Type B pancreatic cell (in vitro differentiated cells): ENCODE measurements at regions not wholly inside any gene's neighbourhood (a gene's known extent, or its start where the extent isn't known, plus 50 kb on each side); places are given as distances from the start of the nearest gene placed in this dataset.
"Not testable (repeated sequence)": the region's sequence is repeated elsewhere in the genome, so short reads cannot be mapped to it uniquely, and the experiment has no call there.

Source experiments
- DNase-seq: peaks from one replicate; pipeline ENCODE4 v3.0.0; 2021; ENCODE audit warnings: mixed read lengths; ENCODE audit not compliant: unreplicated experiment; ENCODE audit errors: extremely low spot score
- H3K27ac Mint-ChIP-seq: 2 replicates; pipeline ENCODE4 v1.8.0; 2021; ENCODE audit warnings: mild to moderate bottlenecking, mixed read lengths
- H3K27me3 Mint-ChIP-seq: 2 replicates; pipeline ENCODE4 v1.8.0; 2021; ENCODE audit warnings: mixed read lengths
- H3K36me3 Mint-ChIP-seq: 2 replicates; pipeline ENCODE4 v1.8.0; 2021; ENCODE audit warnings: mixed read lengths
- H3K4me1 Mint-ChIP-seq: one replicate; pipeline ENCODE4 v1.8.0; 2021; ENCODE audit warnings: mixed read lengths; ENCODE audit not compliant: unreplicated experiment
- H3K4me3 Mint-ChIP-seq: 2 replicates; pipeline ENCODE4 v1.8.0; 2021; ENCODE audit warnings: mild to moderate bottlenecking, mixed read lengths
- H3K9me3 Mint-ChIP-seq: 2 replicates; pipeline ENCODE4 v1.8.0; 2021; ENCODE audit warnings: mixed read lengths
- TF ChIP-seq, protein P1 (sequence below): fragments of 200-600 bp; sonication (generic); conservative IDR thresholded peaks from 2 replicates; pipeline ENCODE4 v1.5.0; 2021; ENCODE audit warnings: antibody characterized with exemption, mild to moderate bottlenecking

DNA sequence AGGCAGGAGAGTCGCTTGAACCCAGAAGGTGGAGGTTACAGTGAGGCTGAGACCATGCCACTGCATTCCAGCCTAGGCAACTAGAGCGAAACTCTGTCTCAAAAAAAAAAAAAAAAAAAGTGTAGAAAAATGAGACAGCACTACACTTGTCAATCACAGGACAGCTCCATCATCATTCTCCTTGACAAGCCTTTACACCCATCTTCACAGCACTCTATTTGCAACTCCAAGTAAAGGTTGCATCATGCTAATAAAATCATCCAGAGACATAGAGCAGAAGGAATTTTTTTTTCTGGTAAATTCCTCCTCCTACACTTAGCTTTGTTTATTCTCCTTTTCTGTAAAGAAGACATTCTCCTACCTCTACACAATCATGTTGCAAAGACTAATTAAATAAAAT lies 791.0 kb upstream of the HS3ST5 start:
- no peak for DNase-seq
- TF ChIP-seq, protein P1, sequence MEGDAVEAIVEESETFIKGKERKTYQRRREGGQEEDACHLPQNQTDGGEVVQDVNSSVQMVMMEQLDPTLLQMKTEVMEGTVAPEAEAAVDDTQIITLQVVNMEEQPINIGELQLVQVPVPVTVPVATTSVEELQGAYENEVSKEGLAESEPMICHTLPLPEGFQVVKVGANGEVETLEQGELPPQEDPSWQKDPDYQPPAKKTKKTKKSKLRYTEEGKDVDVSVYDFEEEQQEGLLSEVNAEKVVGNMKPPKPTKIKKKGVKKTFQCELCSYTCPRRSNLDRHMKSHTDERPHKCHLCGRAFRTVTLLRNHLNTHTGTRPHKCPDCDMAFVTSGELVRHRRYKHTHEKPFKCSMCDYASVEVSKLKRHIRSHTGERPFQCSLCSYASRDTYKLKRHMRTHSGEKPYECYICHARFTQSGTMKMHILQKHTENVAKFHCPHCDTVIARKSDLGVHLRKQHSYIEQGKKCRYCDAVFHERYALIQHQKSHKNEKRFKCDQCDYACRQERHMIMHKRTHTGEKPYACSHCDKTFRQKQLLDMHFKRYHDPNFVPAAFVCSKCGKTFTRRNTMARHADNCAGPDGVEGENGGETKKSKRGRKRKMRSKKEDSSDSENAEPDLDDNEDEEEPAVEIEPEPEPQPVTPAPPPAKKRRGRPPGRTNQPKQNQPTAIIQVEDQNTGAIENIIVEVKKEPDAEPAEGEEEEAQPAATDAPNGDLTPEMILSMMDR: no peak
- Mint-ChIP-seq H3K4me1 (no peaks in the 10 kb centered on the region), H3K36me3 (no peaks in the 10 kb centered on the region), H3K9me3 (no peaks in the 10 kb centered on the region), H3K27ac (no peak overlapping the region), H3K4me3 (no peak overlapping the region), H3K27me3 (no peaks in the 10 kb centered on the region)

DNA sequence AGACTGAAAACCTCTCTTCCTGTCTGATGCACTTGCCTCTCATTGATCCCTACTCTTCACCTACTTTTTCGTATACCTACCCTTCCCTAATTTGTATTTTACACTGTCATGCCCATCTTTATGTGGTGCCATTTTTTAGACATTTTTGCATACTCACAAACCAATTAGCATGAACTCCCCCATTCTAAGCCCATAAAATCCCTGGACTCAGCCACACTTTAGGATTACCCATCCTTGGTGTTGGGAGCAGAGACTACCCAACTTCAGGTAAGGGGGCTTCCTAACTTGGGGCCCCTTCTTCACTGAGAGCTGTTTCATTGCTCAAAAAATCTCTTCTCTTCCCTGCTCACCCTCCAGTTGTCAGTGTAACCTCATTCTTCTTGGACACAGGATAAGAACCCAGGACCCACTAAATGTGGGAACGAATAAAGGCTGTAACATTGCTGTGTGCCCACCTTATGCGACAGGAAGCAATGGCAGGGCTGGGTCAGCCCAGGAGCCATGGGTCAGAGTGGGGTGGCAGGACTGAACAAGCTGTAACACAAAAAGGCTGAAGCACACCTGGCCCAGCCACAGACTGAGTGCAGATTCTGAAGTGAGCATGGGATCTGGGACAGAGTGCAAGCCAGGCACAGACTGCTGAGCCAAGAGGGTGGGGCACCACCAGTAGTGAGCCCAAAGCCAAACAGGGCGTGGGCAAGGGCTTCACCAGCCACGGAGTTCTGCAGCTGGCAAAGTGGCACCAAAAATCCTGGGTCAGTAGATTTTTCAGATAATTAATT lies 789.1 kb upstream of the HS3ST5 start:
- Mint-ChIP-seq H3K9me3 (no peaks in the 10 kb centered on the region), H3K27me3 (no peaks in the 10 kb centered on the region), H3K27ac (no peak overlapping the region), H3K4me3 (no peak overlapping the region), H3K4me1 (no peaks in the 10 kb centered on the region), H3K36me3 (no peaks in the 10 kb centered on the region)
- TF ChIP-seq, protein P1: no peak
- no peak for DNase-seq

DNA sequence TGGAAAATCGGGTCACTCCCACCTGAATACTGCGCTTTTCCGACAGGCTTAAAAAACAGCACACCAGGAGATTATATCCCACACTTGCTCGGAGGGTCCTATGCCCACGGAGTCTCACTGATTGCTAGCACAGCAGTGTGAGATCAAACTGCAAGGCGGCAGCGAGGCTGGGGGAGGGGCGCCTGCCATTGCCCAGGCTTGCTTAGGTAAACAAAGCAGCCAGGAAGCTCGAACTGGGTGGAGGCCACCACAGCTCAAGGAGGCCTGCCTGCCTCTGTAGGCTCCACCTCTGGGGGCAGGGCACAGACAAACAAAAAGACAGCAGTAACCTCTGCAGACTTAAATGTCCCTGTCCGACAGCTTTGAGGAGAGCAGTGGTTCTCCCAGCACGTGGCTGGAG lies 778.7 kb upstream of the HS3ST5 start:
- not testable (repeated sequence) for H3K36me3 Mint-ChIP-seq, DNase-seq, H3K27ac Mint-ChIP-seq, H3K4me1 Mint-ChIP-seq, H3K27me3 Mint-ChIP-seq, H3K9me3 Mint-ChIP-seq, H3K4me3 Mint-ChIP-seq

DNA sequence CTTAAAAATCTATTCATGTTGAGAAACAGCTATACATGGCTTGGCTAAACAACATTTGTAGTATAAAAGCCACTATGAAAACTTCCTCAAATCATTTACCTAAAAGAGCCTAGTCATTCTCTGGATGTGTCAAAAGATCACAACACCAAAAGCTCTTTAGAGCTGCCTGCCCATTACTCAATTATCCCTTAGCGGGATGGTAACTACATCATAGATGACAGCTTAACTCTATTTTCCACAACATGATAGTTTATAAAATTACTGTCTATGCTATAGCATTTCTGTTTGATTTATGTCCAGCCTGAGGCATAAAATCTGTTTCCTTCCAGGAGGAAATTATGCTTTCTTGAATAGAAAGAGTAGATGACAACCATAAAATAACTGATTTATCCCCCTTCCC lies 777.6 kb upstream of the HS3ST5 start:
- no peaks in the 10 kb centered on the region for H3K27me3 Mint-ChIP-seq
- no peak overlapping the region for H3K4me3 Mint-ChIP-seq
- no peak overlapping the region for H3K27ac Mint-ChIP-seq
- H3K9me3 Mint-ChIP-seq: peaks cover 6% of the 10 kb centered on the region
- H3K4me1 Mint-ChIP-seq: no peaks in the 10 kb centered on the region
- no peak for DNase-seq
- TF ChIP-seq, protein P1: no peak
- H3K36me3 Mint-ChIP-seq: no peaks in the 10 kb centered on the region

DNA sequence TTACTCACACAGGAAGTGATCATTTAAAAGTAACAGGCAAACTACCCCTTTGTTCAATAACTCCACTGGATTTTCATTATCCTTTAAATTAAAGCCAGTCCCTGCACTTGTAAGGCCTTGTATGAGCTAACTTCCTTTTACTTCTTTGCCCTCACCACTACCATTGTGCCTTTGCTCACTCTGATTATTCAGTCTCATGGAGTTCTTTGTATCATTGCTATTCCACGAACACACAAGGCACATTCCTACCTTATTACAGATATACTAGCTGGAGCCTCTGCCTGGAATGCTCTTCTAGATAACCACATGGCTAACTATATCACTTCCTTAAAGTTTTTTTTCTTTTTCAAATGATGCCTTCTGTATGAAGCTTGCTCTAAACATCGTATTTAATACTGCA lies 748.6 kb upstream of the HS3ST5 start:
- Mint-ChIP-seq H3K4me1 (peaks cover 5% of the 10 kb centered on the region), H3K27ac (no peak overlapping the region), H3K27me3 (no peaks in the 10 kb centered on the region), H3K4me3 (no peak overlapping the region), H3K36me3 (no peaks in the 10 kb centered on the region), H3K9me3 (no peaks in the 10 kb centered on the region)
- no peak for DNase-seq
- TF ChIP-seq, protein P1: no peak

DNA sequence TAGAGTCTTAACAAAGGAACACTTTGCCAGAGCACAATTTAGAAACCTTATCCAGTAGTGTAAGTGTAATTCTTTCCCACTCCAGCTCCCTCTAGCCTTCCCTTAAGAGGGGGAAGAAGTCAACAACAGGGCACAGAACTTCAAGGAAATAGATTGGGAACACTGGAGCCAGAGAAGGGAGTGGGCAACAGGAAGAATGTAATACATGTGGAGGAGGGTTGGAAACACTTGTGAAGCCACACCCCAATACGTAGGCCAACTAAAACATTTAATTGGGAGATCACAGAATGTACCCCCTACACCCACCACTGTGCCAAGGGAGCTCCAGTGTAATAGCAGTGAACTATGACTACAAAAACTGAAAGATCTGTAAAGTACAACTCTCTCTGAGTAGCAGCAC lies 735.7 kb upstream of the HS3ST5 start:
- Mint-ChIP-seq H3K4me3 (no peak overlapping the region), H3K27ac (no peak overlapping the region), H3K9me3 (no peaks in the 10 kb centered on the region), H3K4me1 (no peaks in the 10 kb centered on the region), H3K27me3 (no peaks in the 10 kb centered on the region), H3K36me3 (no peaks in the 10 kb centered on the region)
- DNase-seq: no peak
- TF ChIP-seq, protein P1: no peak
